ENCODE measurements at regions not wholly inside any gene's neighbourhood (a gene's known extent, or its start where the extent isn't known, plus 50 kb on each side); places are given as distances from the start of the nearest gene placed in this dataset.
"Not testable (repeated sequence)": the region's sequence is repeated elsewhere in the genome, so short reads cannot be mapped to it uniquely, and the experiment has no call there.

DNA sequence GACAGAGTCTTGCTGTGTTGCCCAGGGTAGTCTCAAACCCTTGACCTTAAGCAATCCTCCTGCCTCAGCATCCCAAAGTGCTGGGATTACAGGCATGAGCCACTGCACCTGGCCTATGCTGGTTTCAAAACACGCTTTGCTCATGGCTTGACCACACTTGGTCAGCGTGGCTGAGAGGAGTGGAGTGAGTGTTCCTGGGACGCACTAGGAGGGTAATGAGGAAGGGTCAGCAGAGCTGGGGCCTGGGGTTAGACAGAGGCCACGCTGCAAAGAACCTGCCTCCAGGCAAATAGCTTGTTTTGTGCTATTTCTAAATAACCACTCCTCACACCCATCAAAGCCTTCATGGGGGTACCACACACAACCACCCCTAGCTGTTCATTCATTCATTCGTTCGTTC, 77.9 kb upstream of the TOX2 start:
- no peak for DNase-seq

DNA sequence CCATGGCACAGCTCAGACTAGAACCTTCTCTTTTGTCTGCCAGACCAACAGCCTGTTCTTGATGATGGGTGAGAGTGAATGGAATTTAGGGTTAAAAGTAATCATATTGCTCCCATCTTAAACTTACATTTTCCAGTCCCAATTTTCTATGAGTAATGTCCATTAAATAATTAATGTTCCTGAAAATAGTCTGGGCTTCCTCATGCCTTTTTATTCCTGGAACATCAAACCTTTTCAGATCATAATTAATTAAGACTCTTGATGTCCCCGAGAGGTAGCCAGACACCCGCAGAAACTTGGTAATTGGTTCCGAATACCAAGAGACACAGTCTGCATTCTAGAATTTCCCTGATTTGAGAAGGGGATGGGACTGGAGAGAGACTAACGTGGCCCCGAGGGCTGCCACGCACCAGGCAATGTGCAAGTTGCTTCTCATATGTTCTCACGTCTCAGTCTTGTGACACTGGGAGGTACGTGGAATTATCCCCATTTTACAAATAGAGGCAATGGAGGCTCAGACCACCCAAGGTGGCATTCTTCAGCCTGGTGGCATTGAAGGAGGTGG, 78.6 kb upstream of the TOX2 start:
- DNase-seq: no peak

DNA sequence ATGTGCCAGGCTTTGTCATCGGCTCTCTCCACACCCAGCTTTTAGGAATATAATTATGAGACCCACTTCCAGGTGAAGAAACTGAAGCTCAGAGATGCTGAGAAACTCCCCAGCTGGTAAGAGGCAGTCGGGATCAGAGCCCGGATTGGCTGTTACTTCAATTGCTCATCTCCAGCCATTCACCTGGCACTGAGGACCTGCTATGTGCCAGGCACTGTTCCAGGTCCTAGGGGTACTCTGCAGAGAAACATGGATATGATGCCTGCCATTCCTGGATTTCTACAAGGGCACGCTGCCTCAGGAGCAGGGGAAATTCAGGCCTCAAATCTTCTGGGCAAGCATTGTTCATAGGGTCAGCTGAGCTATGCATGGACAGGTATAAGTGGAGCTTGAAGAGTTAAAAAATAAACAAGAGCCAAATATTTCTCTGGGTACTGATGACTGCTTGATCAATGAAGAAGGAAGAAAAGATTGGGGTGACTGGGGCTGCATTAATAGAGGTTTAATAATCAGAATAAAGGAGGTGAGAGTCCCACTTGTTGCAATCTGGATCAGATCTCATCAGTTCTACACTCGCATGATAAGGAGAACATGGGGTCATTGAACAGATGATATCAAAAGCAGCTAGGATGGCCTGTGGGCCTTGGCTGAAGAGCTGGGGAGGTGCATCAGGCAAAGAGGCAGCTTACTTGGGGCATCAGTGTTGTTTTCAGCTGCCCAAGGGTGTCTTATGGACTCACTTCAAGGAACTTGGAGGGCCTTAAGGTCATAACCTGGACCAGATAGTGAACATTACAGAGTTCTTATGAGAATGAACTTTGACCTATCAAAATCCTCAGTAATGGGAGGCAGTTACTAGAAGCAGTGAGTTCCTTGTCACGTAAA, 80.9 kb upstream of the TOX2 start:
- no peak for DNase-seq

DNA sequence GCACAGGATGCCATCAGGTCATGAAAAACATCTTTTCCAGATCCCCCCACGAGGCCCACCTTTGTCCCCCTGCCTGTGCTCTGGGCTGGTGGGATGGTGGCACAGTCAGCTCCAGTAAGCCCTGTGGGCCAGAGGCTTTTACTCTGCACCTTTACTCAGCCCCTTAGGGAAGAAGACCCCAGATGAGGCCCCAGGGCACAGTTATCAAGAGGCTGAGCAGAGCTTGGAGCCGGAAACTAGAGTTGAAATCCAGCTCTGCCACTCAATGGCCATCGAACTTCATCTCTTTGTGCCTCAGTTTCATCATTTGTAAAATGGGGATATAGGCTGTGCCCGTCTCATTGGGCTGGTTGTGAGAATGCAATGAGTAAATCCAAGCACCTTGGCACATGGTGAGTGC, 81.7 kb upstream of the TOX2 start:
- no peak for DNase-seq

DNA sequence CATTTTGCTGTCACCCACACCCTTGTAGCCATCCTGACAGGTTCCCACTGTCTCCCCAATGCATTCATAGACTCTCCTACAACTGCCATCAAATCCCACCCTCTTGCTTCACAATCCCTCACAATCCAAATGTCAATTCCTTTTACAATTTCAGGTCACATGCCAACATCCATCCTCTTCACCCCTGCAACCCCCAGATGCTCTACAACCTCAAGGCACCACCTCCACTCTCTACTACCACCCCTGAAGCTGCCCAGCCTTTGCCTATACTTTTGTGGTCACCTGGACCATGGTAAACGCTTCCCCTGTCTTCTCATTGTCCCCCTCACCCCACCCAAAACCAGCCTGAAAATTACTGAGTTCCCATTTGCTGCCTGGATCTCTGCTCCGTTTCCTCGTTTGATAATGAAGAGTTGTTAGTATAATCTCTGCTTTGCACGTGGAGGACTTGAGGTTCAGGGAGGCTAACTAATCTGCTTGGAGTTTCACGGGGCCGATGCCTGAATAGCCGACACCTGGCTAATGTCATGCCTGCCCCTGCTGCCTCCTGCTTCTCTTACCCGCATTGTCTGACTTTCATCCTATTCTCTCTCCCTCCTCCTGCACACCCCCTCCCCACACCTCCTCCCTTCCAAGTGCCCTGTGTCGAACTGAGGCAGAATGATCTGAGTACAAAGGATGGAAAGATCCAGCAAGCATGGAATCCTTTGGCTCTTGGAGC, 82.4 kb upstream of the TOX2 start:
- DNase-seq: no peak

DNA sequence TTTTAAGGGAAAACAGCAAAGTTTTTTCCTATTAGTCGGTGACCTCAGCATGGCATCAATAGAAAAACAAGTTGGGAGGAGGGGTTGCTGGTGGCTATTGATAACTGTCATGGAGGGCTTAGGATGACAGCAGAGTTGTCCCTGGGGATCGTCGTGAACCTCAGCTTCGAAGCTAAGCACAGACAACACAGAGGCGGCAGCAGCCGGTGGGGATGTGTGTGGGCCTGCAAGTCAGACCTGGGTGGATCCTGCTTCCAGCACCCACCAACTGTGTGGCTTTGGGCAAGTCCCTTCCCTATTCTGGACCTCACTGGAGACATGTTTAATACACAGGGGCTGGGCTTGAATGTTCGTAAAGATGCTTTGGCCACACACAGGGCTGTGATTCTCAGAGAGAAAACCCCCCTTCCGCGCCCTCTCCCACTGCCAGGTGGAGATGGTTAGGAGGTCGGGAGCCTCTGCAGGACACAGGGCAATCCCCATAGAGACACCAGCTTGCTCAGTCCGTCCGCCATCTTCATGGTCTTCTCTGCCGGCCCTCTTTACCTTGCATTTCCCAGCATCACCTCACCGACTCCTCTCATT, 83.1 kb upstream of the TOX2 start:
- no peak for DNase-seq

DNA sequence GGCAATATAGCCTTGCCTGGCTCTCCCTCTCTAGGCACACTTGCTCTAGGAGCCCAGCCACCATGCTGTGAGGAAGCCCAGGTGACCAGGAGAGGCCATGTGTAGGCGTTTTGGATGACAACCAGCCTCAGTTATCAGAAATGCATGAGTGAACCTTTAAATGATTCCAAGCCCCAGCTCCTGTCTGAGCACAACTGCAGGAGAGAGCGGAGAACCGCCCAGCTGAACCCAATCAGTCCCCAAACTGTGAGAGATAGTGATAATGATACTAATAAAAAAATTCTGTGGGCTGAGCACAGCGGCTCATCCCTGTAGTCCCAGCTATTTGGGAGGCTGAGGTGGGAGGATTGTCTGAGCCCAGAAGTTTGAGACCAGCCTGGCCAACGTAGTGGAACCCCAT, 83.8 kb upstream of the TOX2 start:
- no peak for DNase-seq

DNA sequence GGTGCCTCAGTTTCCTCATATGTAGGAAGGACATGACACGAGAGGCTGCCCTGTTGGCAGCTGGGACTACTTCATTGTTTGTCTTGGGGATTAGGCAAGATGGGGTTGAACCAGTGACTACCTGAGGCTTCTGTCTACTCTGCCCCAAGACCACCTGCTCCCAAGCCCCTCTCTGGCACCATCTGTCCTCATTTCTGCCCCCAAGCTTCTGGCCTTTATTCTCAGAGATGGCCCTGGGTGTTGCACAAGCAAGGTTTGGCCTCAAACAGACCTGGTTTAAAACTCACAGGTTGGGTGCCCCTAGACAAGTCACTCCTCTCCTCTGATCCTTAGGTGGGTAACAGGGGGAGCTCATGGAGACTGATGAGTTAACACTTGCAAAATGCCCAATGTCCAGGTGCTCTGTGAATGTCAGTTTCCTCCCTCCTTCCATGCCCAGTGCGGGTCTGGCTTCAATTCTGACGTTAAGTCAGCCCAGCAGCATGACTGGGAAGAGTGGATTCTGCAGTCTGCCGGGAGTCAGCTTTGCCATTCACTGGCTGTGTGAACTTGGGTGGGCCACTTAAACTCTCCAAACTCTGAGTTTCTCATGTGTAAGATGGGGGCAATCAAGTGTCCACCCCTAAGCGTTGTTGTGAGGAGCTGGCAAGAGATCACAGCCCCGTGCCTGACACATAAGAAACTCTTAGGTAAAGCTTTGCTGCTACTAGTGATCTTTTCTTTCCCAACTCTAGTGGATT, 84.5 kb upstream of the TOX2 start:
- no peak for DNase-seq

DNA sequence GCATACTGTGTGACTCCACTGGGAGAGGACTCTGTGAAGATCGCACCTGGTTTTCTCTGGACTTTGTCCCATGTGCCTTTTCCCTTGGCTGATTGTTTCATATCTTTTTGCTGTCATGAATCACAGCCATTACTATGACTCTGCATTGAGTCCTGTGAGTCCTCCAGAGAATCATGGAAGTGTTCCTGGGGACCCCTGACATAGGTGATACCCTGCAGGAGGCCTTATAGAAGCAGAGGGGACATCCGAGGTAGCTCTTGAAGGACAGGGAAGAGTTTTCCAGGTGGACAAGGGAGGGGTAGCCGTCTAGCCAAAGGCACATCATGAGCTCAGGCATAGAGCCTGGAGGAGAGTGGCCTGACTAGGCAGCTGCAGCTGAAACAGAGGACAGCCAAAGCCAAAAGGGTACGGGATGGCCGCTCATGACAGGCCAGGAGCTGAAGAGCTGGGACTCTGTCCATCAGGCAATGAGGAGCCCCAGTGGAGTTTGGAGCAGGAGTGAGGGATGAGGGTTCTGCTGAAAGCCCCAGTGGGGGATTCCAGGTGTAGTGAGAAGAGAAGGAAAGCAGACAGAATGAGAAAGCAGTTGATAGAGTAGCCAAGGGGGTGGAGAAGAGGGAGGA, 86.6 kb upstream of the TOX2 start:
- no peak for DNase-seq

DNA sequence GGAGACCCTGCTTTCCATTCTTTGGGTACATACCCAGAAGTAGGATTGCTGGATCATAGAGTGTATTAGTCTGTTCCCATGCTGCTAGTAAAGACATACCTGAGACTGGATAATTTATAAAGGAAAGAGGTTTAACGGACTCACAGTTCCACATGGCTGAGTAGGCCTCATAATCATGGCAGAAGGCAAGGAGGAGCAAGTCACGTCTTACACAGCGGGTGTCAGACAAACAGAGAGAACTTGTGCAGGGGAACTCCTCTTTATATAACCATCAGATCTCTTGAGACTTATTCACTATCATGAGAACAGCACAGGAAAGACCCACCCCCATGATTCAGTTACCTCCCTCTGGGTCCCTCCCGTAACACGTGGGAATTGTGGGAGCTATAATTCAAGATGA, 87.7 kb upstream of the TOX2 start:
- not testable (repeated sequence) for DNase-seq

DNA sequence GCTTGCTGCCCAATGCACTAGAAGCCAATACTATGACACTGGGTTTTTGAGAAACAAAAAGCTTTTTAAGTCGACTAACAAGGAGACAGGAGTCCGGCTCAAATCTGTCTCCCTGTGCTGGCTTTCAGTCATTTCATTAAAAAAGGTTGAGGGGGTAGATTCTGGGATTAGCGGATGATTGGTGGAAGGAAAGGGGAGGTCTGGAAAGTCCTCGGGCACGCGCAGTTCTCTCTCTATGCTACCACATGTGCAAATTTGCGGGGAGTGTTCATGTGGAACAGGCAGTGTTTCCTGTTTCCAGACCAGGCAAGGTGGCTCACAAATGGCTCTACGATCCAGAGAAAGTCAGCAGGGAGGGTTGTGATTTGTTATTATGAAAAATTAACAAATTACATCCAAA, 89.1 kb upstream of the TOX2 start:
- DNase-seq: no peak

DNA sequence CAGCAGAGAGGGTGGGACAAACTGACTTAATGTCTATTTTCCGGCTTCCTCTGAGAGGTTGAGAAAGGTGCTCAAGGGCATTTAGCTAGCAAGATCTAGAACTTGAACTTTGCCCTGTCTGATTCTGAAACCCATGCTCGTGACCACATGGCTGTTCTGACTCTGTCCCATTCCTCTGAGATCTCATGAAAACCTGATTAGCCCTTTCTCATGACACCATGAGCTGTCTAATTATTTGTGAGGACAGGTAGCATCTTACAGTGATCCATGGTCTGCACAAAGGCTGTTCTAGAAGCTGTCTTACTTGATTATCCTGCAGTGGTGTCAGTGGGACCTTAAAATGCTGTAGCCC, 89.6 kb upstream of the TOX2 start:
- no peak for DNase-seq

DNA sequence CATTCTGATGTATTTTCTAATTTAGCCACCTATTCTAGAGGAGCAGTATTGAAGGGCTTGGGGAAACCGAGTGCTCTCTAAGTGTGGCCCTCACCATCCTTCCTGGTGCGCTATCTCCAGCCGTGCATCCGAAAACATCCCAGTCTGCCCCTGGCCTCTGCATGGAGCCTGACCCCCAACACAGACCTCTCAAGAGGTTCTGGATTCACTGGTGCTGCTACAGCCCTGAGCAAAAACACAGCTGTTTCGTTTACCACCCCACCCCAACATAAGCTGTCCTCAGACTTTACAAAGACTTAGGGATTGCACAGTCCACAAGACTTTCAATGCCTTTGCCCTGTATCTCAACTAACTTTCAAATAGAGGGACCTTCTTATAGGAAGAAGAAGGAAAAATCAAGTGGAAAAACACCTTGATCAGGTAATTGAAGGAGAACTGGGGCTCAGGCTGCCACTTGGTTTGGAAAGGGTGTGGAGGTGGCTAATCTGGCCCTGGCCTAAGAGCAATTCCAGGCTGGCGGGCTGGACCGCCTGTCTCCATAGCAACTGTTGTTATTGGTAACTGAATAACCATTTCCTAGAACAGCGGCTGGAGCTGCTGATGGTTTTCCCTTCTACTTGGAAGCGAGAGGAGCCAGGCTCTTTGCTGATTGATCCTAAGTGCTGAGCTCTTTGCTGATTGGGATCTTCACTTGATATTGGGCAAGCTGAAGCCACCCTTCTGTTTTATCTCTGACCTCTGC, 90.2 kb upstream of the TOX2 start:
- no peak for DNase-seq

DNA sequence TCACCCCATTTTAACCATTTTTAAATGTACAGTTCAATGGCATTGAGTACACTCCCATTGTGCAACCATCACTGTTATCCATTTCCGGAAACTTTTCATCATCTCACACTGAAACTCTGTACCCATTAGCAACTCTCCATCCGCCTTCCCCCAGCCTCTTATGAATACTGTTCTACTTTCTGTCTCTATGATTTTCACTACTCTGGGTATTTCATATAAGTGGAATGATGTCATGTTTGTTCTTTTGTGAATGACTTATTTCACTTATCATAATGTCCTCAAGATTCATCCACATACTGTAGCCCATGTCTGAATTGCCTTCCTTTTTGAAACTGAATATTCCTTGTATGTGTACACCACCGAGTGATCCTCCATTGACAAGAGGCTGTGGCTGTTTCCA, 92.9 kb upstream of the TOX2 start:
- no peak for DNase-seq

DNA sequence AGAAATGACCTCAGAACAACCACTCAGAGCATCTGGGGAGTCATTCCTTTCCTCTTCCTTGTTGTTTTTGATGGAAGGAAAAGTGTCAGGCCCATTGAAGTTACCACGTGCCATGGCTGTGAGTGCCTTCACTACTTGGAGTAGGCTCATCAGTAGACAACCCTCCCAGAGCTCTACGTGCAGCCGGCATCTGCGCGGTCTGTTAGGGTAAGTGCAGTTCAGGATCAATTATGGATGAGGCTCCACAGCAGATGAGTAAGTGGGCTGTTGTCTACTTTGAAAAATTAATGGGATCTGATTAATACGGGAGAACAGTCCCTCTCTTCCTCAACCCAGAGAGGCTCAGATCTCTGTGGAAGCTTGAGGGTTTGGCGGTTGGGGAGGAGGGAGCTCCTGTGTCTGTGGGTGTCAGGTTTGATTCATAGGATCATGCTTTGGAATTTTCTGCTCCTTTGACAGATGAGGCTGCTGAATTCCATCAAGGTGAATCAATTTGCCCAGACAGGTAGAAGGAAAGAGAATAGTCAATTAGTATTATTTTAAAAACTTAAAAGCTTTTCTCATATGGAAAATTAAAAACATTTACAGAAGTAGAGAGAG, 93.8 kb upstream of the TOX2 start:
- no peak for DNase-seq

DNA sequence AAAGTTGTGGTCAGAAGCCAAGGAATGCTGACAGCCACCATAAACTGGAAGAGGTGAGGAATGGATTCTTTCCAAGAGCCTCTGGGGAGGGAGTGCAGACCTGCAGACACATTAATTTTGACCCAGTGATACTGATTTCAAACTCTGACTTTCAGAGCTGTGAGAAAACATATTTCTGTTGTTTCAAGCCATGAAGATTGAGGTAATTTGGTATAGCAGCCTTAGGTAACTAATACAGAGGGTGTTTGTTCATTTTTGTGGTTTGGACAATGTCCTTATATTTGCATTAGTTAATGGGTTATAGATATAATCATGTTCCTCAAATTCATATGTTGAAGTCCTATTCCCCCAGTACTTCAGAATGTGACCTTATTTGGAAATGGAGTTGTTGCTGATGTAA, 85.4 kb upstream of the GTSF1L start:
- DNase-seq: no peak

DNA sequence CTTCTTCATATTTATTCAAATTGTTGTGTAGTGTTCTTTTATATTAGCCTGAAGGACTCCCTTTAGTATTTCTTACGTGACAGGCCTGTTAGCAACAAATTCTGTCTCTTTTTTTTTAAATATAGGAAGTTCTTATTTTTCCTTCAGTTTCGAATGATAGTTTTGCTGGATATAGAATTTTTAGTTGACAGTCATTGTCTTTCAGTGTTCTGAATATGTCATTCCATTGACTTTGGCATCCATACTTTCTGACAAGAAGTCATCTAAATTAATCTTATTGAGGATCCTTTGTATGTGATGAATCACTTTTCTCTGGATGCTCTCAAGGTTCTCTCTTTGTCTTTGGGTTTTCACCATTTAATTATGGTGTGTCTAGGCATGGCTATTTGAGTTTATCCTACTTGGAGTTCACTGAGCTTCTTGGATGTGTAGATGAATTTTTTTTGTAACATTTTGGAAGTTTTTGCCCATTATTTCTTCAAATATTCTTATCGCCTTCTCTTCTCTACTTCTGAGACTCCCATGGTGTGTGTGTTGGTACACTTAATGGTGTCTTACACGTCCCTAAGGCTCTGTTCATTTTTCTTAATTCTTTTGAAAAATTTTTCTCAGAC, 82.5 kb upstream of the GTSF1L start:
- DNase-seq: no peak

DNA sequence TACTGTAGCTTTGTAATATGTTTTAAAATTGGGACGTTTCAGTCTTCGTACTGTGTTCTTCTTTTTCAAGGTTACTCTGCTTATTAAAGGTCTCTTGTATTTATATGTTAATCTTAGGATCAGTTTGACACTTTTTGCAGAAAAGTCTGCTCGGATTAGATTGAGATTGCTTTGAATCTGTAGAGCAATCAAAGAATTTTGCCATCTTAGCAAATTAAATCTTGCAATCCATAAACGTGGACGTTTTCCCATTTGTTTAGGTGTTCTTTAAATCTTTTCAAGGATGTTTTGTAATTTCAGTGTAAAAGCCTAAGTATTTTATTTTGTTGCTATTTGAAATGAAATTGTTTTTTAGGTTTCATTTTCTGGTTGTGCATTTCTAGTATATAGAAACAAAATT, 78.0 kb upstream of the GTSF1L start:
- no peak for DNase-seq

DNA sequence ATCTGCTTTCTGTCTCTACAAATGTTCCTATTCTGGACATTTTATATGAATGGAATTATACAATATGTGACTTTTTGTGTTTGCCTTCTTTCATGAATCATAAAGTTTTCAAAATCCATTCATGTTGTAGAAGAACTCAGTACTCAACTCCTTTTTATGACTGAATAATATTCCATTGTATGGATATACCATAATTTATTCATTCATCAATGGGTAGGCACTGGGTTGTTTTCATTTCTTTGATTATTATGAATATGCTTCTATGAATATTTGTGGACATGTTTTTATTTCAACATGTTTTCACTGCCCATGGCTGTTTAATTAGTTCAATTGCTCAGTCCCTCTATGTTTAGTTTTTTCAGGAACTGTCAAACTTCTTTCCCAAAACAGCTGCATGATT, 76.5 kb upstream of the GTSF1L start:
- no peak for DNase-seq

DNA sequence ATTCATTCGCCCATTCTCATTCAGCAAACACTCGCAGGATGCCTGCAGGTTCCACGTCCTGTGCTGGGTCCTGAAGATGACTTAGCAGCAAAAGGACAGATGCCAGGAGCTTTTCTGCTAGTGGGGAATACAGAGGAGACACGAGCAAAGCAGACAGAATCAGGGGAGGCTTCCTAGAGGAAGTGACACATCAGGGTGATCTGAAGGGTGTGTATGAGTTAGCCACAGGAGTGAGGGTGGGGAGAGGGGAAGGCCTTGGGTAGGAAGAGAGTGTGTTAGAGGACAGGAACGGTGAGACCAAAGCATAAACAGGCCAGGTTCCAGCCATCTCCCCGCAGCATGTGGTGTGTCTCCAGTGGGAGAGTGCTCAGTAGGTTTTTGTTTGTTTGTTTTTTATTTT, 73.4 kb upstream of the GTSF1L start:
- DNase-seq: no peak

DNA sequence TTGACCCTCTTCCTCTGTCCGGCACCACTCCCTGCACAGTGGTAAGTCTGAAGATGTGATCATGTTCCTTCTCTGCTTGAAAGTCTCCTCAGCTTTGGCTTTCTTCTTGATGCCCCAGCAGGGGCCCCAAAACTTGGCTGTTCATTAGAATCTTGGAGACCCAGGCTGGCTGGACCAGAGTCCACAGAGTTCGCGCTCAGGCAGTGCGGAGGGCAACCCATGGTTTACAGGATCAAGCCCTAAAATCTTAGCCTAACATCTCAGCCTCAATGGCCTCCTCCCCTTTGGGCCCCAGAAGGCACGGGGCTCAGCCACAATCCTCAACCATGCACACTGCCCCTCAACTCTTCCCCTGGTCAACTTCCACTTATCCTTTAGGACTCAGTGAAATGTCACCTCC, 72.9 kb upstream of the GTSF1L start:
- DNase-seq: no peak
